ENCODE measurements at regions not wholly inside any gene's neighbourhood (a gene's known extent, or its start where the extent isn't known, plus 50 kb on each side); places are given as distances from the start of the nearest gene placed in this dataset.

- no peak for TF ChIP-seq CTCF (IDR thresholded peaks at IDR 0.05; ENCODE audit: unreplicated experiment in 3 of 3)
- H3K36me3 Mint-ChIP-seq (ENCODE audit: low read depth) = no peaks in the 10 kb centered on the region
- H3K9me3 Mint-ChIP-seq = no peaks in the 10 kb centered on the region
- H3K27ac Mint-ChIP-seq = no peak overlapping the region
- H3K4me1 Mint-ChIP-seq = peaks cover 14% of the 10 kb centered on the region
- peaks cover 11% of the 10 kb centered on the region for H3K27me3 Mint-ChIP-seq (ENCODE audit: low read depth)
- H3K4me3 Mint-ChIP-seq = no peak overlapping the region
Observed at GRCh38 chr1:90200646-90201205, 205.8 kb downstream of the ZNF326 start.

- Mint-ChIP-seq H3K27ac (no peak overlapping the region), H3K27me3 (ENCODE audit: low read depth) (peaks cover 11% of the 10 kb centered on the region), H3K9me3 (no peaks in the 10 kb centered on the region), H3K4me3 (no peak overlapping the region), H3K4me1 (peaks cover 14% of the 10 kb centered on the region), H3K36me3 (ENCODE audit: low read depth) (no peaks in the 10 kb centered on the region)
- no peak for TF ChIP-seq CTCF (IDR thresholded peaks at IDR 0.05; ENCODE audit: unreplicated experiment in 3 of 3)
Observed at GRCh38 chr1:90198616-90199332, 203.9 kb downstream of the ZNF326 start.

GRCh38 chr1:90193116-90193515, 198.2 kb downstream of the ZNF326 start:
- Mint-ChIP-seq H3K9me3 (no peaks in the 10 kb centered on the region), H3K4me1 (no peaks in the 10 kb centered on the region), H3K4me3 (no peak overlapping the region), H3K36me3 (ENCODE audit: low read depth) (no peaks in the 10 kb centered on the region), H3K27me3 (ENCODE audit: low read depth) (peaks cover 14% of the 10 kb centered on the region), H3K27ac (no peak overlapping the region)
- no peak for TF ChIP-seq CTCF (IDR thresholded peaks at IDR 0.05; ENCODE audit: unreplicated experiment in 3 of 3)

GRCh38 chr1:90192408-90192807, 197.5 kb downstream of the ZNF326 start:
- H3K9me3 Mint-ChIP-seq = no peaks in the 10 kb centered on the region
- no peak overlapping the region for H3K4me3 Mint-ChIP-seq
- no peaks in the 10 kb centered on the region for H3K4me1 Mint-ChIP-seq
- no peak overlapping the region for H3K27ac Mint-ChIP-seq
- no peaks in the 10 kb centered on the region for H3K36me3 Mint-ChIP-seq (ENCODE audit: low read depth)
- peaks cover 11% of the 10 kb centered on the region for H3K27me3 Mint-ChIP-seq (ENCODE audit: low read depth)
- TF ChIP-seq CTCF (IDR thresholded peaks at IDR 0.05; ENCODE audit: unreplicated experiment in 3 of 3) = no peak

- no peak overlapping the region for H3K4me3 Mint-ChIP-seq
- no peaks in the 10 kb centered on the region for H3K36me3 Mint-ChIP-seq (ENCODE audit: low read depth)
- H3K27ac Mint-ChIP-seq = no peak overlapping the region
- TF ChIP-seq CTCF (IDR thresholded peaks at IDR 0.05; ENCODE audit: unreplicated experiment in 3 of 3) = no peak
- no peaks in the 10 kb centered on the region for H3K9me3 Mint-ChIP-seq
- peaks cover 18% of the 10 kb centered on the region for H3K27me3 Mint-ChIP-seq (ENCODE audit: low read depth)
- H3K4me1 Mint-ChIP-seq = no peaks in the 10 kb centered on the region
Observed at GRCh38 chr1:90190523-90190922, 195.6 kb downstream of the ZNF326 start.

GRCh38 chr1:90189889-90190288, 195.0 kb downstream of the ZNF326 start:
- TF ChIP-seq CTCF (IDR thresholded peaks at IDR 0.05; ENCODE audit: unreplicated experiment in 3 of 3) = no peak
- H3K27ac Mint-ChIP-seq = no peak overlapping the region
- H3K36me3 Mint-ChIP-seq (ENCODE audit: low read depth) = no peaks in the 10 kb centered on the region
- no peaks in the 10 kb centered on the region for H3K4me1 Mint-ChIP-seq
- no peak overlapping the region for H3K4me3 Mint-ChIP-seq
- H3K27me3 Mint-ChIP-seq (ENCODE audit: low read depth) = peaks cover 18% of the 10 kb centered on the region
- no peaks in the 10 kb centered on the region for H3K9me3 Mint-ChIP-seq
